Immature natural killer cell (primary cell): ENCODE measurements at regions not wholly inside any gene's neighbourhood (a gene's known extent, or its start where the extent isn't known, plus 50 kb on each side); places are given as distances from the start of the nearest gene placed in this dataset.
A peak's percentile ranks its signal among the peaks of the same experiment; 100 is the strongest.

Experiments used
- DNase-seq, 3 donors: peaks; one replicate each; pipeline ENCODE4 v3.0.0; 2022; ENCODE audit warnings: mixed read lengths in 1 of 3
- H3K27ac Mint-ChIP-seq, 6 donors: one replicate each; pipeline ENCODE4 v1.8.0; 2020; ENCODE audit warnings: mixed read lengths in 6 of 6, mild to moderate bottlenecking in 5 of 6, inconsistent platforms in 4 of 6, moderate library complexity in 3 of 6
- H3K27me3 Mint-ChIP-seq, 3 donors: one replicate each; pipeline ENCODE4 v1.8.0; 2020 to 2021; ENCODE audit warnings: low read depth in 3 of 3, mild to moderate bottlenecking in 3 of 3, mixed read lengths in 3 of 3, moderate library complexity in 3 of 3, inconsistent platforms in 1 of 3
- H3K36me3 Mint-ChIP-seq, 3 donors: one replicate each; pipeline ENCODE4 v1.8.0; 2020; ENCODE audit warnings: mixed read lengths in 3 of 3, inconsistent platforms in 2 of 3, mild to moderate bottlenecking in 2 of 3
- H3K4me1 Mint-ChIP-seq, 2 donors: one replicate each; pipeline ENCODE4 v1.8.0; 2020; ENCODE audit warnings: inconsistent platforms in 2 of 2, mild to moderate bottlenecking in 2 of 2, mixed read lengths in 2 of 2, moderate library complexity in 1 of 2
- H3K4me3 Mint-ChIP-seq, 5 donors: one replicate each; pipeline ENCODE4 v1.8.0; 2020; ENCODE audit warnings: mild to moderate bottlenecking in 5 of 5, mixed read lengths in 5 of 5, inconsistent platforms in 3 of 5, moderate library complexity in 3 of 5
- H3K9me3 Mint-ChIP-seq, 6 donors: one replicate each; pipeline ENCODE4 v1.8.0; 2020; ENCODE audit warnings: mild to moderate bottlenecking in 6 of 6, mixed read lengths in 6 of 6, inconsistent platforms in 4 of 6, moderate library complexity in 3 of 6

DNA sequence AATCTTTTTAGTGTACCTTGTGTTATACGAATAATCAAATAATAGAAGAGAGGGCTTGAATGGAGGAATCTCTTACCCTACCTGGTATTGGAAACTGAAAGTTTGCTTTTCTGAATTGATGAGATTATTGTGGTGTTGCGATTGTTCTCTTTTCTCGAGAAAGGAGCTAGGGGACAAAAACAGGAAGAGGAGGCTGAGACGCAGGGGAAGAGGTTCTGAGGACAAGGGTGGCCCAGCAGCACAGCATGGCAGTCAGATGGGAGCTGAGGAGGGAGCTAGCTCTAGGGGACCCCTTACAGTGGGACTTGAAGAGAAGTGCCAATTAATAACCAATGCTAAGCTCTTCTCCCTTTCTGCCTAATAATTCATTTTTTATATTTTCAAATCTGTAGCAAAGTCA, 183.3 kb upstream of the DMAC1 start:
- Mint-ChIP-seq H3K4me3 (peak overlapping the region in 2 of 5 donors; percentile 3 to 70), H3K4me1 (peaks cover 30 to 40% of the 10 kb centered on the region in 2 donors), H3K36me3 (peaks cover 0 to 11% (median 0%) of the 10 kb centered on the region in 3 donors), H3K27me3 (peaks cover 8 to 15% (median 9%) of the 10 kb centered on the region in 3 donors), H3K27ac (no peak overlapping the region), H3K9me3 (no peaks in the 10 kb centered on the region)
- DNase-seq, result no peak

DNA sequence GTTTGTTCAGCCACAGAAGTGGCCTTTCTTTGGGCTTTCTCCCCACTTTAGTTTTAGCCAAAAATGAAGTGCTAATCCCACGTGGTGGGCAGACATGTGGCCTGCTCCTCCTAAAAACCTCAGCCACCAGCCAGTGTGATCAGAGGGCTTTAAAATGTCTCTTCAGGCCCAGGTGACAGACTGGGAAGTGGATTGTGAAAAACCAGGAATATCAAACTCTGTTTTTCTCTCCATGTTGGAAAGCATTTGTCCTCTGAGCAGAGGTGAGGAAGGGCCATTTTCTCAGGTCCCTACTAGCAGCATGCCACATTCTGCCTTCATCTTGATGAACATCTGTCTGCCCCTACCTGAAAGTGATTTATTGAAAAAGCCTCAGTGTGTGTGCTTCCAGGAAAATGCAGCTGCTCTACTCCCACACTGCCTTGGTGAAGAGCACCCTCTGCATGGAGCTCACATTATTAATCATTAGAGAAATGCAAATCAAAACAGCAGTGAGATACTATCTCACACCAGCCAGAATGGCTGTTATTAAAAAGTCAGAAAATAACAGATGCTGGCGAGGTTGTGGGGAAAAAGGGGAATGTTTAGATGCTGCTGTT, 181.2 kb upstream of the DMAC1 start:
- no peaks in the 10 kb centered on the region for H3K9me3 Mint-ChIP-seq
- no peak overlapping the region for H3K4me3 Mint-ChIP-seq
- H3K4me1 Mint-ChIP-seq, result peaks cover 49 to 61% of the 10 kb centered on the region in 2 donors
- peaks cover 12 to 27% (median 15%) of the 10 kb centered on the region in 3 donors for H3K27me3 Mint-ChIP-seq
- DNase-seq, result no peak
- peaks cover 0 to 11% (median 0%) of the 10 kb centered on the region in 3 donors for H3K36me3 Mint-ChIP-seq
- H3K27ac Mint-ChIP-seq, result peak overlapping the region in 1 of 6 donors; percentile 36

DNA sequence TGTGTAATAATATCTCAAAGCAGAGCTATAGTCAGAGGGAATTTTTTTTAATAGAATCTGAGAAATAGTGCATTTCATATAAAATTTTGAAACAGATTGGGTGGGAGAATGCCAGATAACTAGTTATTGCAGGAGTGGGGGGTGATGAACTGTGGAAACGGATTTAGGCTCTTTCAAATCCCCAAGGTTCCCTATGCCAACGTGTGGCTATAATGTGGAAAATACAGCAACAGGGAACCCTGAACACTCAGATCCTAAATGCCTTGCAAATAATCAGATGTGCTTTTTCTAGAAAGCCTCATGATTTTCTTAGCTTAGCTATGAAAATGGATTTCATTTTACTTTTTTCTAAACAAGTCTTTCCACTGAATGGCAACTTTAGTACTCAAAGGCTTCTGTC, 180.5 kb upstream of the DMAC1 start:
- Mint-ChIP-seq H3K9me3 (no peaks in the 10 kb centered on the region), H3K4me3 (no peak overlapping the region), H3K27me3 (peaks cover 12 to 26% (median 15%) of the 10 kb centered on the region in 3 donors), H3K27ac (peak overlapping the region in 1 of 6 donors; percentile 22), H3K36me3 (peaks cover 0 to 11% (median 0%) of the 10 kb centered on the region in 3 donors), H3K4me1 (peaks cover 57 to 69% of the 10 kb centered on the region in 2 donors)
- no peak for DNase-seq

DNA sequence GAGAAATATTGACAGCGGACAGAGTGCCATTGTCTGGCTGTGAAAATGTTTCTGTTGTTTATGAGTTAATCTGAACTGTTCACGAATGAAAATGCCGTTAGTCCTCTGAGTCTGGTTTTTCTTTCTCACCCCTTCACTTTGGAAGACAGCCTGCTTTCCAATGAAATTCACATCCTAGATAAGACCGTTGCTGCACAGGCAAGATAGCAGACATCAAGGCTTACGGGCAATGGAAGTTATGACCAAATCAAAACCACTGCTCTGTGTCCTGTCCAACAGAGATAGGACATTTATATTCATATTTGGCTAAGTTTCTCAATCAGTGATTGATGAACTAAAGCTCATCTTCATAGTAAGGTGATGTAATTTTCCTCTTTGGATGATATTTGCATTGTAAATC, 180.0 kb upstream of the DMAC1 start:
- DNase-seq, result no peak
- Mint-ChIP-seq H3K27ac (peak overlapping the region in 1 of 6 donors; percentile 22), H3K4me3 (no peak overlapping the region)

DNA sequence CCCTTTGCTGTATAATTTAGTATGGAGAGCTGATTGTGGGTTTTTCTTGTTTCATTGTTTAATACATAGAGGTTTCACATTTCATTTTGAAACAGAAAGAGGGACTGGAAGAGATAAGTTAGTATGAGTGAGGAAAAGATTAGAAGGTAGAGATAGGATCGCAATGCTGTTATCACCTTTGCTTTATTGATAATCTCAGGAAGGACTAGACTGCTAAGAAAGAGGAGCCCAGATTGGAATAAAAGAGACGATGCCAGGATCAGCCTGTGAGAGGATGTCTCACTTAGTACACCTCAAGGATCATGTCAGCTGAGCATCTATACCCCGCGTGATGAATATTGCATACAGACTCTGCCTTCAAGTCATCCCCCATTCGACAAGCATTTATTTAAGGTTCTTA, 178.0 kb upstream of the DMAC1 start:
- DNase-seq, result peak in 1 of 3 donors; percentile 15
- peaks cover 69 to 75% of the 10 kb centered on the region in 2 donors for H3K4me1 Mint-ChIP-seq
- peaks cover 0 to 8% (median 0%) of the 10 kb centered on the region in 3 donors for H3K36me3 Mint-ChIP-seq
- H3K27me3 Mint-ChIP-seq, result peaks cover 12 to 23% (median 13%) of the 10 kb centered on the region in 3 donors
- no peaks in the 10 kb centered on the region for H3K9me3 Mint-ChIP-seq
- peak overlapping the region; percentile 5 to 61 (median 41) for H3K4me3 Mint-ChIP-seq
- H3K27ac Mint-ChIP-seq, result peak overlapping the region; percentile 83 to 96 (median 93)

More for the DNA sequence above, 180.0 kb upstream of the DMAC1 start:
- no peaks in the 10 kb centered on the region for H3K9me3 Mint-ChIP-seq
- peaks cover 0 to 11% (median 0%) of the 10 kb centered on the region in 3 donors for H3K36me3 Mint-ChIP-seq
- H3K4me1 Mint-ChIP-seq, result peaks cover 61 to 73% of the 10 kb centered on the region in 2 donors
- H3K27me3 Mint-ChIP-seq, result peaks cover 12 to 26% (median 15%) of the 10 kb centered on the region in 3 donors

DNA sequence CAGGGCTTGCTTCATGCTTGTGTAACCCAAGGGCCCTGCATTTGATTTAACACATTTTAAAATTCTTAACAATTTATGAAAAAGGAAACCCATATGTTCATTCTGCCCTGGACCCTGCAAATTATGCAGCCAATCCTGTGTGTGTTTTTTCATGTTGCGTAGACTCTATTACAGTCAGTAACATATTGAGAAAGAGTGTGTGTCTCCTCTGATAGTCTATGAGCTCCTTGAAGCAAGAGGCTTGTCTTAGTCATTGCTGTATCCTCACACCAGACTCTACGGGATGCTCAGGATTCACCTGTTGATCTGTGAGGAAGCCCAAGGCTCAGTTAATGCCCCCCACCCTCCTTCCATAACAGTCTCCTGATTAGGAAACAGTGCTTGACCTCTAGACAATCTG, 177.3 kb upstream of the DMAC1 start:
- Mint-ChIP-seq H3K4me1 (peaks cover 69 to 78% of the 10 kb centered on the region in 2 donors), H3K27me3 (peaks cover 12 to 21% (median 13%) of the 10 kb centered on the region in 3 donors), H3K9me3 (no peaks in the 10 kb centered on the region), H3K36me3 (peaks cover 0 to 8% (median 0%) of the 10 kb centered on the region in 3 donors), H3K27ac (peak overlapping the region; percentile 83 to 96 (median 93)), H3K4me3 (peak overlapping the region; percentile 60 to 87 (median 74))
- no peak for DNase-seq

DNA sequence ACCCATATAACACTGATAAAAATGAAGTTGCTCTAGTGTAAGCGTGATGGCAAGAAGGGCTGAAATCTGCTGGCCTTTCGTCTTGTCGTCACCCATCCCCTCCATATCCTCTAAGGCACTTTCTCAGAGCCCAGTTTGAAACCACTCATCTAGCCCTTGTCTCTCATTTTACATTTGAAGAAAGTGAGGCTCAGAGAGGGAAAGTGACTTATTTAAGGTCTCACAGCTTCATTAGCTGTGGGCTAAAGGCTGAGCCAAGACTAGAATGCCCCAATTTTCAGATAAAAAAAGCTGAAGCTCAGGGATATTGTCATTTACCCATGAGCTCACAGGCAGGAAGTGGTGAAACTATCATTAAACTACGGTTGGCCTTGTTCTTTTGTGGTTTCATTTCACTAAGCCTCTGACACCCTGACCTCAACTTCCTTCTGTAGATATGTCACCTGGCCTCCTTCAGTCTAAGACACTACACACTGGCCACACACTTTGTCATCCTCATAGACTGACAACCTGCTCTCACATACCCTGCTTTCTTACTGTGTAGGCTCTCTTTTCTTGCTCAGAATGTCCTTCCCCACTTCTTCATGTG, 176.7 kb upstream of the DMAC1 start:
- peak overlapping the region; percentile 60 to 87 (median 74) for H3K4me3 Mint-ChIP-seq
- H3K36me3 Mint-ChIP-seq, result peaks cover 0 to 4% (median 0%) of the 10 kb centered on the region in 3 donors
- peak; percentile 89 to 91 (median 91) for DNase-seq
- no peaks in the 10 kb centered on the region for H3K9me3 Mint-ChIP-seq
- H3K27me3 Mint-ChIP-seq, result peaks cover 10 to 18% (median 12%) of the 10 kb centered on the region in 3 donors
- H3K4me1 Mint-ChIP-seq, result peaks cover 65 to 74% of the 10 kb centered on the region in 2 donors
- peak overlapping the region; percentile 83 to 96 (median 93) for H3K27ac Mint-ChIP-seq

DNA sequence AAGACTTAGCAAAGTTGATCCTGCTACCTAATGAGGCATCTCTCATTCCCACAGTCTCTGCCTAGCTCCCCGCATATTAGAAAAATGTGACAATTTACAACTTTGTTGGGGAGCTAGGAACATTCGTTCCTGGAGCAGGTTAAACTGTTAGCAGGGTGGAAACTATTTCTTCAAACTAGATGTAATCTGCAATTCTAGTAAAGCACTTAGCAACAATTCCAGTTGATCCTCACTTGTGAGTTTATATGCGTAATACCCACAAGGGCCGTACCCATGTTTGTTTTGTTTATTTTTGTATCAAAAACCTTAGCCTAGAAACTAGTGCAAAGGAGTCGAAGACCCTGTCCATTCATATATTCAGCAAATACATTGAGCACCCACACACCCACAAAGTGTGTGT, 175.8 kb upstream of the DMAC1 start:
- Mint-ChIP-seq H3K27me3 (peaks cover 9 to 18% (median 12%) of the 10 kb centered on the region in 3 donors), H3K36me3 (no peaks in the 10 kb centered on the region), H3K9me3 (no peaks in the 10 kb centered on the region), H3K27ac (peak overlapping the region in 5 of 6 donors; percentile 38 to 93 (median 77)), H3K4me1 (peaks cover 56 to 65% of the 10 kb centered on the region in 2 donors), H3K4me3 (peak overlapping the region in 3 of 5 donors; percentile 60 to 84 (median 77))
- no peak for DNase-seq

DNA sequence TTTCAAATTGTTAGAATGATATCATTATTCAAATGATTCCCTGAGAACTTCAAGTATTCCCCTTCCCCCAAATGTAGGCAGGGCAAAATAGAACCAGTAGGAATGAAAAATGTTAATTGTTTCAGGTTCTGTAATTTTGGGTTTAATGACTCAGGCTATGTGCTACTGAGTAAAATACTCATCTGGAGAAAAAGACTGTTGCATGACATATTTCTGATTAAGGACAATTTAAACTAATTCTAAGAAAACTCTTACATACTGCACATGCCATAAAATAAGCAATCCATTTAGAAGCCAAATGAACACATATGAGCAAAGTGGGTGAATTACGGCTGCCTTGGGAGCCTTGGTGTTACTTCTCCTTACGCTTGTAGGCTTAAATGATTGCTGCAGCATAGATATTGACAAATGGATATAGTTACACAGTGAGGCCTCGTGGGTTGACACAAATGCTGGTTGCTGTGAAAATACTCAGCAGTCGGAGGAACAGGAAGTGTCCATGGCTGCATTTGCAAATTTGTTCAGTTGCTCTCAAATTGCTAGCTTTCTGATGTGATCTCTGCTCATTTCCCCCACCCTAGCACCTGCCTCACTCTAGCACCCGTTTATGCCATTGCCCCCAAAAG, 174.9 kb upstream of the DMAC1 start:
- Mint-ChIP-seq H3K4me3 (peak overlapping the region; percentile 51 to 84 (median 60)), H3K36me3 (no peaks in the 10 kb centered on the region), H3K9me3 (no peaks in the 10 kb centered on the region), H3K27me3 (peaks cover 7 to 18% (median 9%) of the 10 kb centered on the region in 3 donors), H3K4me1 (peaks cover 55 to 59% of the 10 kb centered on the region in 2 donors), H3K27ac (peak overlapping the region; percentile 60 to 93 (median 81))
- DNase-seq, result peak; percentile 29 to 43 (median 30)

DNA sequence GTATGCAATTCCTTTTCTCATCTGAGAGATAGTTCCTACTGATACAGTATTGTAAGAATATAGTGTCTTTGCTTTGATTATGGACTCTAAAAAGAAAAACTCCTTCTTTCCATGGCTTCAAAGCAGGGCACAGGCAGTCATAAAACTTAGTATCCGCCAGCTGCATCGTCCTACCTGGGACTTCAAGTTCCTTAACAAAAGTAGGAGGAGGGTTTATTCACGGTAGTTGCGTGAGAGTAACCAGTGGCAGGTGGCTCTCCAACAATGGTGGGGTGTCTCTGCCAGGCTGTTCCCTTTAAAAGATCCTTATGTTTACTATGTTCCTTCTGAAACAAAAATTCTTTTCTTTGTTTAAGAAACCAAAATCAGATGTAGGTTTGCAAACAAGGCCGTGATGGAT, 173.5 kb upstream of the DMAC1 start:
- Mint-ChIP-seq H3K4me1 (peaks cover 47 to 51% of the 10 kb centered on the region in 2 donors), H3K36me3 (no peaks in the 10 kb centered on the region), H3K27me3 (peaks cover 6 to 15% (median 7%) of the 10 kb centered on the region in 3 donors), H3K27ac (no peak overlapping the region), H3K4me3 (no peak overlapping the region), H3K9me3 (no peaks in the 10 kb centered on the region)
- DNase-seq, result no peak

DNA sequence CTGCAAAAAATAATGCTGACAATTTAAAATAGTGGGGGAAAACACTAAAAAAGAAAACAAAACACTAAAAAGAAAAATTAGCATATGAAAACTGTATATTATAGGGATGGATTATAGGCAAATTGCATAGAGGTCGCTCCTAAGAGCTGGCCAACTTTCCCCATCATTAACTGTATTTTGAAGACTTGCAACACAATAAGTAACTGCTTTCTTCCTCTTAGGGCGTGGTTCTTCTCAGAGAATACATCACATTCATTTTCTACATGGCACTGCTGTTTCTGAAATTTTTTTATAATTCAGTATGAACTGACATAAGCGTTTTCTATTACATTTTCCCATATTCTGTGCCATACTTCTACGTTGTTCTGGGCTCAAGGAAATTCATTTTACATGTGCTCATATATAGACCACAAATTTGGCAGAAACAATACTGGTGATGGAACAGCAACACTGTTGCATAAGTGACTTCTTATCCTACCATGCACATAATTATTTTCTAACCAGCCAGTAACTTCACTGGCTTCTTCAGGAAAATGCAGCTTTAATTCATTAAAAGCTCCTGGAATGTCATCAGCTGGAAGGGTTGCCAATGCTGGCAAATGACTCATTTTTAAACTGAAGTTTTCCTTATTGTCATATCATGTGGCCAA, 171.2 kb upstream of the DMAC1 start:
- Mint-ChIP-seq H3K9me3 (no peaks in the 10 kb centered on the region), H3K4me1 (peaks cover 28 to 32% of the 10 kb centered on the region in 2 donors)

DNA sequence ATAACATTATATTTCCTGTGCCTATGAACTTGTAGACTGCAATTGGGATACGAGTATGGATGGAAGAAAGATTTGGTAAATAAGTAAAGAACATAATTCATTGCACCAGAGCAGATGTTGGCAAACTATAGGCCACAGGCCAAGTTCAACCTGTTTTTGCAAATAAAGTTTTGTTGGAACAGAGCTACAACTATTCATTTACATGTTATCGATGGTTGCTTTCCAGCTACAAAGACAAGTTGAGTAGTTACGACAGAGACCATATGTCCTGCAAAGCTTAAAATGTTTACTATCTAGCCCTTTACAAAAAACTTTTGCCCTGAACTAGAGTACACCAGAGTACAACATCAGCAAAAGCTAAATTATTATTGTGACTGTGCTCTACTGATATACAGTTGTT, 169.1 kb upstream of the DMAC1 start:
- H3K27me3 Mint-ChIP-seq, result peaks cover 1 to 6% (median 2%) of the 10 kb centered on the region in 3 donors
- H3K9me3 Mint-ChIP-seq, result no peaks in the 10 kb centered on the region
- no peak overlapping the region for H3K27ac Mint-ChIP-seq
- DNase-seq, result no peak
- no peak overlapping the region for H3K4me3 Mint-ChIP-seq
- peaks cover 0 to 4% (median 0%) of the 10 kb centered on the region in 3 donors for H3K36me3 Mint-ChIP-seq
- H3K4me1 Mint-ChIP-seq, result peaks cover 7 to 11% of the 10 kb centered on the region in 2 donors

More for the DNA sequence above, 171.2 kb upstream of the DMAC1 start:
- Mint-ChIP-seq H3K4me3 (no peak overlapping the region), H3K36me3 (peaks cover 0 to 4% (median 0%) of the 10 kb centered on the region in 3 donors), H3K27ac (no peak overlapping the region), H3K27me3 (peaks cover 1 to 7% (median 1%) of the 10 kb centered on the region in 3 donors)
- no peak for DNase-seq

DNA sequence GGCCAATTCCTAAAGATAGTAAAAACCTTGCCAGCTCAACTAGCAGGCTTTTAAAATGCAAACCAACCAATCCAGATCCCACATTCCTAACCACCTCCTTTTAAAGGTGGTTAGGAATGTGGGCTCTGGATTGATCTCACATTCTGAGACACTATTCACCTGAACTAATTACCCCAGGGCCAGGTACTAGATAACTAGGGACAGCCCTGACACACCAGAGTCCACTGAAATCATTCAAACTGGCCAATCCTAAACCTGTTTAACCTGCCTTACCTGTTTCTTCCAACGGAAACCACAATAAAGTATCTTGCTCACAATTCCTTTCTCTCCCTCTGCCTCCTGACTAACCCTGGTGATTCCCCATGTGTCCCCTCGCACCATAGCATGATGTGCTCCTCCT, 168.3 kb upstream of the DMAC1 start:
- Mint-ChIP-seq H3K4me3 (no peak overlapping the region), H3K27ac (peak overlapping the region in 2 of 6 donors; percentile 18 to 26), H3K4me1 (peaks cover 4 to 6% of the 10 kb centered on the region in 2 donors), H3K9me3 (no peaks in the 10 kb centered on the region), H3K36me3 (peaks cover 0 to 4% (median 0%) of the 10 kb centered on the region in 3 donors), H3K27me3 (peaks cover 1 to 7% (median 3%) of the 10 kb centered on the region in 3 donors)
- no peak for DNase-seq
